ENCODE measurements at regions not wholly inside any gene's neighbourhood (a gene's known extent, or its start where the extent isn't known, plus 50 kb on each side); places are given as distances from the start of the nearest gene placed in this dataset.

DNA sequence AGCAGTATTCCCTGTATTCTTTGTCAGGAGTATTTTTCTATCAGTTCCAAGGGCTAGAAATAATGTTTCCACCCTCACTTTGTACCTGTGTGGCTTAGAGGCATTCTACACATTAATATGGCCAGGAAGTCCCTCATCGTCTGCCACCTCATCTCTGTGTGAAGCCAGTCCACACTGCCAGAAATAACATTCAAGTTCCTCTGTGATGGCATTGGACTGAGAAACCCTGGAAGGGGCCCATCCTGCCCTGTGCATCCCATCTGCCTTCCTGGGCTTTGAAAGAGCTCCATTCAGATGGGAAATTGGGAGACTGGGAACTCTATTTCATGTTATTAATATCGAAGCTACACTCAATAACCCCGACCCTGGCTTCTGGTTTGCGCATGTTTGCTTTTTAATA, 497.2 kb upstream of the CDH5 start (continued):
- TF ChIP-seq, protein P1, sequence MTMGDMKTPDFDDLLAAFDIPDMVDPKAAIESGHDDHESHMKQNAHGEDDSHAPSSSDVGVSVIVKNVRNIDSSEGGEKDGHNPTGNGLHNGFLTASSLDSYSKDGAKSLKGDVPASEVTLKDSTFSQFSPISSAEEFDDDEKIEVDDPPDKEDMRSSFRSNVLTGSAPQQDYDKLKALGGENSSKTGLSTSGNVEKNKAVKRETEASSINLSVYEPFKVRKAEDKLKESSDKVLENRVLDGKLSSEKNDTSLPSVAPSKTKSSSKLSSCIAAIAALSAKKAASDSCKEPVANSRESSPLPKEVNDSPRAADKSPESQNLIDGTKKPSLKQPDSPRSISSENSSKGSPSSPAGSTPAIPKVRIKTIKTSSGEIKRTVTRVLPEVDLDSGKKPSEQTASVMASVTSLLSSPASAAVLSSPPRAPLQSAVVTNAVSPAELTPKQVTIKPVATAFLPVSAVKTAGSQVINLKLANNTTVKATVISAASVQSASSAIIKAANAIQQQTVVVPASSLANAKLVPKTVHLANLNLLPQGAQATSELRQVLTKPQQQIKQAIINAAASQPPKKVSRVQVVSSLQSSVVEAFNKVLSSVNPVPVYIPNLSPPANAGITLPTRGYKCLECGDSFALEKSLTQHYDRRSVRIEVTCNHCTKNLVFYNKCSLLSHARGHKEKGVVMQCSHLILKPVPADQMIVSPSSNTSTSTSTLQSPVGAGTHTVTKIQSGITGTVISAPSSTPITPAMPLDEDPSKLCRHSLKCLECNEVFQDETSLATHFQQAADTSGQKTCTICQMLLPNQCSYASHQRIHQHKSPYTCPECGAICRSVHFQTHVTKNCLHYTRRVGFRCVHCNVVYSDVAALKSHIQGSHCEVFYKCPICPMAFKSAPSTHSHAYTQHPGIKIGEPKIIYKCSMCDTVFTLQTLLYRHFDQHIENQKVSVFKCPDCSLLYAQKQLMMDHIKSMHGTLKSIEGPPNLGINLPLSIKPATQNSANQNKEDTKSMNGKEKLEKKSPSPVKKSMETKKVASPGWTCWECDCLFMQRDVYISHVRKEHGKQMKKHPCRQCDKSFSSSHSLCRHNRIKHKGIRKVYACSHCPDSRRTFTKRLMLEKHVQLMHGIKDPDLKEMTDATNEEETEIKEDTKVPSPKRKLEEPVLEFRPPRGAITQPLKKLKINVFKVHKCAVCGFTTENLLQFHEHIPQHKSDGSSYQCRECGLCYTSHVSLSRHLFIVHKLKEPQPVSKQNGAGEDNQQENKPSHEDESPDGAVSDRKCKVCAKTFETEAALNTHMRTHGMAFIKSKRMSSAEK (CRISPR knock-in tag; IDR thresholded peaks at IDR 0.05; ENCODE audit: borderline replicate concordance) = no peak
- TF ChIP-seq MYBL2 (CRISPR knock-in tag; IDR thresholded peaks at IDR 0.05) = no peak

DNA sequence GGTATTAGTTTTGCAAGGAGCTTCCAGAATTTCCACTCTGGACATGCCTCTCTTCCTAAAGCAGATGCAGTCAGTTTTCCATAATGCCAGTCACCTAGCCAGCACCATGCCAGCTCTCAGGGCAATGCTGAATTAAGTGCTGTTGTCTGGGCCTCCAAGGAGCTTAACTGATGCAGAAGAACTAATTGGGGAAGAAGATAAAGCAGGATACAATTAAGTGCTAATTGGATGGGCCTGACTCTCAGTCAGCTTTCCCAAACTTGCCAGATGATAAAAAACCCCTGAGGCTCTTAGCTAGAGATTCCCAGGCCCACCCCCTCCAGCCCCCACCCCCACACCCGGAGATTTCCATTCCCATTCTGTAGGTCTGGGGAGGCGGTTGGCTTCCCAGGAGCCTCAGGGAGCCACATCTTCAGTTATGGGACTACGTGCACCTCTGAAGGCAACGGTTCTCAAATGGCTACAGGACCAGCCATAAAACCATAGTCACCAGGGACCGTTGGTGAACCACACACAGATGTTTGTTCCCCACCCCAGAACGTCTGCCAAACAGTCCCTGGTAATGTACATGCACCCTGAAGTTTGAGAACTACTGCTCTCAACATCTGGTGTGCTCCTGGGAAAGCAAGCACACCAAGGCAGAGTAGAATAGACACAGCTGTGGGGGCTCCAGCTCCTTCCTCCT, 499.1 kb upstream of the CDH5 start:
- ChIA-PET POLR2A (no interaction called here), CTCF (no interaction called here)
- Mint-ChIP-seq H3K4me1 (no peaks in the 10 kb centered on the region), H3K36me3 (peaks cover 18% of the 10 kb centered on the region), H3K27ac (no peak overlapping the region), H3K4me3 (no peak overlapping the region), H3K9me3 (peaks cover 24% of the 10 kb centered on the region), H3K27me3 (ENCODE audit: low read depth) (no peaks in the 10 kb centered on the region)
- no peak for ATAC-seq
- no peak for DNase-seq (ENCODE audit: low spot score)
- TF ChIP-seq, protein P2, sequence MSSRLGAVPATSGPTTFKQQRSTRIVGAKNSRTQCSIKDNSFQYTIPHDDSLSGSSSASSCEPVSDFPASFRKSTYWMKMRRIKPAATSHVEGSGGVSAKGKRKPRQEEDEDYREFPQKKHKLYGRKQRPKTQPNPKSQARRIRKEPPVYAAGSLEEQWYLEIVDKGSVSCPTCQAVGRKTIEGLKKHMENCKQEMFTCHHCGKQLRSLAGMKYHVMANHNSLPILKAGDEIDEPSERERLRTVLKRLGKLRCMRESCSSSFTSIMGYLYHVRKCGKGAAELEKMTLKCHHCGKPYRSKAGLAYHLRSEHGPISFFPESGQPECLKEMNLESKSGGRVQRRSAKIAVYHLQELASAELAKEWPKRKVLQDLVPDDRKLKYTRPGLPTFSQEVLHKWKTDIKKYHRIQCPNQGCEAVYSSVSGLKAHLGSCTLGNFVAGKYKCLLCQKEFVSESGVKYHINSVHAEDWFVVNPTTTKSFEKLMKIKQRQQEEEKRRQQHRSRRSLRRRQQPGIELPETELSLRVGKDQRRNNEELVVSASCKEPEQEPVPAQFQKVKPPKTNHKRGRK (CRISPR knock-in tag; IDR thresholded peaks at IDR 0.05; ENCODE audit: borderline replicate concordance) = no peak
- TF ChIP-seq, protein P3, sequence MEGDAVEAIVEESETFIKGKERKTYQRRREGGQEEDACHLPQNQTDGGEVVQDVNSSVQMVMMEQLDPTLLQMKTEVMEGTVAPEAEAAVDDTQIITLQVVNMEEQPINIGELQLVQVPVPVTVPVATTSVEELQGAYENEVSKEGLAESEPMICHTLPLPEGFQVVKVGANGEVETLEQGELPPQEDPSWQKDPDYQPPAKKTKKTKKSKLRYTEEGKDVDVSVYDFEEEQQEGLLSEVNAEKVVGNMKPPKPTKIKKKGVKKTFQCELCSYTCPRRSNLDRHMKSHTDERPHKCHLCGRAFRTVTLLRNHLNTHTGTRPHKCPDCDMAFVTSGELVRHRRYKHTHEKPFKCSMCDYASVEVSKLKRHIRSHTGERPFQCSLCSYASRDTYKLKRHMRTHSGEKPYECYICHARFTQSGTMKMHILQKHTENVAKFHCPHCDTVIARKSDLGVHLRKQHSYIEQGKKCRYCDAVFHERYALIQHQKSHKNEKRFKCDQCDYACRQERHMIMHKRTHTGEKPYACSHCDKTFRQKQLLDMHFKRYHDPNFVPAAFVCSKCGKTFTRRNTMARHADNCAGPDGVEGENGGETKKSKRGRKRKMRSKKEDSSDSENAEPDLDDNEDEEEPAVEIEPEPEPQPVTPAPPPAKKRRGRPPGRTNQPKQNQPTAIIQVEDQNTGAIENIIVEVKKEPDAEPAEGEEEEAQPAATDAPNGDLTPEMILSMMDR (IDR thresholded peaks at IDR 0.05) = no peak
- TF ChIP-seq IRF2 (CRISPR knock-in tag; IDR thresholded peaks at IDR 0.05; ENCODE audit: borderline replicate concordance, low read depth) (no peak), OVOL2 (CRISPR knock-in tag; IDR thresholded peaks at IDR 0.05; ENCODE audit: borderline replicate concordance) (no peak), TEAD1 (CRISPR knock-in tag; IDR thresholded peaks at IDR 0.05) (no peak), SOX15 (CRISPR knock-in tag; IDR thresholded peaks at IDR 0.05) (no peak), SP1 (CRISPR knock-in tag; conservative IDR thresholded peaks at IDR 0.05) (no peak), ZNF138 (CRISPR knock-in tag; conservative IDR thresholded peaks at IDR 0.05) (no peak)
- TF ChIP-seq, protein P4, sequence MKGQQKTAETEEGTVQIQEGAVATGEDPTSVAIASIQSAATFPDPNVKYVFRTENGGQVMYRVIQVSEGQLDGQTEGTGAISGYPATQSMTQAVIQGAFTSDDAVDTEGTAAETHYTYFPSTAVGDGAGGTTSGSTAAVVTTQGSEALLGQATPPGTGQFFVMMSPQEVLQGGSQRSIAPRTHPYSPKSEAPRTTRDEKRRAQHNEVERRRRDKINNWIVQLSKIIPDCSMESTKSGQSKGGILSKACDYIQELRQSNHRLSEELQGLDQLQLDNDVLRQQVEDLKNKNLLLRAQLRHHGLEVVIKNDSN (CRISPR knock-in tag; IDR thresholded peaks at IDR 0.05) = no peak
- TF ChIP-seq, protein P5, sequence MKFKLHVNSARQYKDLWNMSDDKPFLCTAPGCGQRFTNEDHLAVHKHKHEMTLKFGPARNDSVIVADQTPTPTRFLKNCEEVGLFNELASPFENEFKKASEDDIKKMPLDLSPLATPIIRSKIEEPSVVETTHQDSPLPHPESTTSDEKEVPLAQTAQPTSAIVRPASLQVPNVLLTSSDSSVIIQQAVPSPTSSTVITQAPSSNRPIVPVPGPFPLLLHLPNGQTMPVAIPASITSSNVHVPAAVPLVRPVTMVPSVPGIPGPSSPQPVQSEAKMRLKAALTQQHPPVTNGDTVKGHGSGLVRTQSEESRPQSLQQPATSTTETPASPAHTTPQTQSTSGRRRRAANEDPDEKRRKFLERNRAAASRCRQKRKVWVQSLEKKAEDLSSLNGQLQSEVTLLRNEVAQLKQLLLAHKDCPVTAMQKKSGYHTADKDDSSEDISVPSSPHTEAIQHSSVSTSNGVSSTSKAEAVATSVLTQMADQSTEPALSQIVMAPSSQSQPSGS (CRISPR knock-in tag; IDR thresholded peaks at IDR 0.05; ENCODE audit: borderline replicate concordance, low read depth) = no peak
- TF ChIP-seq, protein P6, sequence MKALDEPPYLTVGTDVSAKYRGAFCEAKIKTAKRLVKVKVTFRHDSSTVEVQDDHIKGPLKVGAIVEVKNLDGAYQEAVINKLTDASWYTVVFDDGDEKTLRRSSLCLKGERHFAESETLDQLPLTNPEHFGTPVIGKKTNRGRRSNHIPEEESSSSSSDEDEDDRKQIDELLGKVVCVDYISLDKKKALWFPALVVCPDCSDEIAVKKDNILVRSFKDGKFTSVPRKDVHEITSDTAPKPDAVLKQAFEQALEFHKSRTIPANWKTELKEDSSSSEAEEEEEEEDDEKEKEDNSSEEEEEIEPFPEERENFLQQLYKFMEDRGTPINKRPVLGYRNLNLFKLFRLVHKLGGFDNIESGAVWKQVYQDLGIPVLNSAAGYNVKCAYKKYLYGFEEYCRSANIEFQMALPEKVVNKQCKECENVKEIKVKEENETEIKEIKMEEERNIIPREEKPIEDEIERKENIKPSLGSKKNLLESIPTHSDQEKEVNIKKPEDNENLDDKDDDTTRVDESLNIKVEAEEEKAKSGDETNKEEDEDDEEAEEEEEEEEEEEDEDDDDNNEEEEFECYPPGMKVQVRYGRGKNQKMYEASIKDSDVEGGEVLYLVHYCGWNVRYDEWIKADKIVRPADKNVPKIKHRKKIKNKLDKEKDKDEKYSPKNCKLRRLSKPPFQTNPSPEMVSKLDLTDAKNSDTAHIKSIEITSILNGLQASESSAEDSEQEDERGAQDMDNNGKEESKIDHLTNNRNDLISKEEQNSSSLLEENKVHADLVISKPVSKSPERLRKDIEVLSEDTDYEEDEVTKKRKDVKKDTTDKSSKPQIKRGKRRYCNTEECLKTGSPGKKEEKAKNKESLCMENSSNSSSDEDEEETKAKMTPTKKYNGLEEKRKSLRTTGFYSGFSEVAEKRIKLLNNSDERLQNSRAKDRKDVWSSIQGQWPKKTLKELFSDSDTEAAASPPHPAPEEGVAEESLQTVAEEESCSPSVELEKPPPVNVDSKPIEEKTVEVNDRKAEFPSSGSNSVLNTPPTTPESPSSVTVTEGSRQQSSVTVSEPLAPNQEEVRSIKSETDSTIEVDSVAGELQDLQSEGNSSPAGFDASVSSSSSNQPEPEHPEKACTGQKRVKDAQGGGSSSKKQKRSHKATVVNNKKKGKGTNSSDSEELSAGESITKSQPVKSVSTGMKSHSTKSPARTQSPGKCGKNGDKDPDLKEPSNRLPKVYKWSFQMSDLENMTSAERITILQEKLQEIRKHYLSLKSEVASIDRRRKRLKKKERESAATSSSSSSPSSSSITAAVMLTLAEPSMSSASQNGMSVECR (CRISPR knock-in tag; IDR thresholded peaks at IDR 0.05; ENCODE audit: borderline replicate concordance) = no peak
- TF ChIP-seq, protein P7, sequence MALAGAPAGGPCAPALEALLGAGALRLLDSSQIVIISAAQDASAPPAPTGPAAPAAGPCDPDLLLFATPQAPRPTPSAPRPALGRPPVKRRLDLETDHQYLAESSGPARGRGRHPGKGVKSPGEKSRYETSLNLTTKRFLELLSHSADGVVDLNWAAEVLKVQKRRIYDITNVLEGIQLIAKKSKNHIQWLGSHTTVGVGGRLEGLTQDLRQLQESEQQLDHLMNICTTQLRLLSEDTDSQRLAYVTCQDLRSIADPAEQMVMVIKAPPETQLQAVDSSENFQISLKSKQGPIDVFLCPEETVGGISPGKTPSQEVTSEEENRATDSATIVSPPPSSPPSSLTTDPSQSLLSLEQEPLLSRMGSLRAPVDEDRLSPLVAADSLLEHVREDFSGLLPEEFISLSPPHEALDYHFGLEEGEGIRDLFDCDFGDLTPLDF (CRISPR knock-in tag; IDR thresholded peaks at IDR 0.05) = no peak
- TF ChIP-seq, protein P8, sequence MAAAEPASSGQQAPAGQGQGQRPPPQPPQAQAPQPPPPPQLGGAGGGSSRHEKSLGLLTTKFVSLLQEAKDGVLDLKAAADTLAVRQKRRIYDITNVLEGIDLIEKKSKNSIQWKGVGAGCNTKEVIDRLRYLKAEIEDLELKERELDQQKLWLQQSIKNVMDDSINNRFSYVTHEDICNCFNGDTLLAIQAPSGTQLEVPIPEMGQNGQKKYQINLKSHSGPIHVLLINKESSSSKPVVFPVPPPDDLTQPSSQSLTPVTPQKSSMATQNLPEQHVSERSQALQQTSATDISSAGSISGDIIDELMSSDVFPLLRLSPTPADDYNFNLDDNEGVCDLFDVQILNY (CRISPR knock-in tag; IDR thresholded peaks at IDR 0.05) = no peak
- TF ChIP-seq, protein P9, sequence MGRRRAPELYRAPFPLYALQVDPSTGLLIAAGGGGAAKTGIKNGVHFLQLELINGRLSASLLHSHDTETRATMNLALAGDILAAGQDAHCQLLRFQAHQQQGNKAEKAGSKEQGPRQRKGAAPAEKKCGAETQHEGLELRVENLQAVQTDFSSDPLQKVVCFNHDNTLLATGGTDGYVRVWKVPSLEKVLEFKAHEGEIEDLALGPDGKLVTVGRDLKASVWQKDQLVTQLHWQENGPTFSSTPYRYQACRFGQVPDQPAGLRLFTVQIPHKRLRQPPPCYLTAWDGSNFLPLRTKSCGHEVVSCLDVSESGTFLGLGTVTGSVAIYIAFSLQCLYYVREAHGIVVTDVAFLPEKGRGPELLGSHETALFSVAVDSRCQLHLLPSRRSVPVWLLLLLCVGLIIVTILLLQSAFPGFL (CRISPR knock-in tag; IDR thresholded peaks at IDR 0.05; ENCODE audit: borderline replicate concordance) = no peak

Data from WTC11 (cell line).